ENCODE measurements at regions not wholly inside any gene's neighbourhood (a gene's known extent, or its start where the extent isn't known, plus 50 kb on each side); places are given as distances from the start of the nearest gene placed in this dataset.

DNA sequence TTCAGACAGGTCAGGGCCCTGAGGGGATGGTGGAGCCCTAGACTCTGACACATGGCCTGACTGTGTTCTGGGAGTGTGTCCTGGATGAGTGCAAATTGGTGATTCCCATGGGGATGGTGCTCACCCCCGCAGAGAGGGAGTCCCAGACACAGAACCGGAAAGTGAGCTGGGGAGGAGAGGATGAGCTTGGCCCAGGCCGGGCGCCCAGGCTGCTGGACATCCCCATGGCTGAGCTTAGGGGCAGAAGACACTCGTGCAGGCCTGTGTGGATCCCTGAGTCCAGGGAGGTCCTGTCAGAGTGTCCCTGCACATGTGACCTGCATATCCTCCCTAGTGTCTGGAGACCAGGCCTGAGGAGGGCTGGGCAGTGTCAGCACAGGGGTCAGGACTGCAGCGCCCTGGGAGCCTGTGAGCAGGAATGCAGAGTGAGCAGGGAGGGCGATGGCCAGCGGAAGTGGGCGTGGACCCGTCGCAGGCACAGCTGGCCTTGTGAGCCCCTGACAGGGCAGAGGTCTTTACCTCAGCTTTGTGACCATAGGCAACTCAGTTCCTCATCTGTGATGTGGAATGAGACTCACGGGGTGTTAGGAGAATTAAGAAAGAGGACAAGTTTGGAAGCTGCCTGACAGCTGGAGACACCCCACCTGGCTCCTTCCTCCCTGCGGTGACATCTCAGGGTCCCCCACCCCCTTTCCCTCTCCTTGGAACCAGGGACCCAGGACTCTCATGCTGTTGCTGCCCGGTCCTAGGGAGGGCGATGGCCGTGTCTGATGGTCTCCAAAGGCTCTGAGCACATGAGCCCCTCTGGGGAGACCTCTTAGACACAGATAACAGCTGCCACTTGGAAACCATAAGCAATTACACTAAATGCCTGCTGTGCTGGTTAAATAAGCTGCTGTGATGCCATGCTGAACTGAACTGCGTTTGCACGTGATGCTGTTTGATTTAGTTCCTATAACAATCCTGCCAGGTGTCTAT lies 62.6 kb upstream of the HS6ST1 start:
- ATAC-seq (ENCODE audit: low read depth) (0 out of 3 replicates have a peak, but pooled peaks have one; percentile 8), DNase-seq (ENCODE audit: low spot score) (peak; percentile 29)
- Histone ChIP-seq H3K4me3 (ENCODE audit: severe bottlenecking) (no peak overlapping the region), H3K27me3 (ENCODE audit: insufficient read depth, poor library complexity, severe bottlenecking) (no peaks in the 10 kb centered on the region), H3K27ac (ENCODE audit: poor library complexity, severe bottlenecking) (no peak overlapping the region), H3K4me1 (ENCODE audit: insufficient read depth, poor library complexity, severe bottlenecking) (no peaks in the 10 kb centered on the region), H3K9me3 (ENCODE audit: severe bottlenecking) (no peaks in the 10 kb centered on the region), H3K36me3 (ENCODE audit: low read depth) (no peaks in the 10 kb centered on the region)
- TF ChIP-seq, protein P1, sequence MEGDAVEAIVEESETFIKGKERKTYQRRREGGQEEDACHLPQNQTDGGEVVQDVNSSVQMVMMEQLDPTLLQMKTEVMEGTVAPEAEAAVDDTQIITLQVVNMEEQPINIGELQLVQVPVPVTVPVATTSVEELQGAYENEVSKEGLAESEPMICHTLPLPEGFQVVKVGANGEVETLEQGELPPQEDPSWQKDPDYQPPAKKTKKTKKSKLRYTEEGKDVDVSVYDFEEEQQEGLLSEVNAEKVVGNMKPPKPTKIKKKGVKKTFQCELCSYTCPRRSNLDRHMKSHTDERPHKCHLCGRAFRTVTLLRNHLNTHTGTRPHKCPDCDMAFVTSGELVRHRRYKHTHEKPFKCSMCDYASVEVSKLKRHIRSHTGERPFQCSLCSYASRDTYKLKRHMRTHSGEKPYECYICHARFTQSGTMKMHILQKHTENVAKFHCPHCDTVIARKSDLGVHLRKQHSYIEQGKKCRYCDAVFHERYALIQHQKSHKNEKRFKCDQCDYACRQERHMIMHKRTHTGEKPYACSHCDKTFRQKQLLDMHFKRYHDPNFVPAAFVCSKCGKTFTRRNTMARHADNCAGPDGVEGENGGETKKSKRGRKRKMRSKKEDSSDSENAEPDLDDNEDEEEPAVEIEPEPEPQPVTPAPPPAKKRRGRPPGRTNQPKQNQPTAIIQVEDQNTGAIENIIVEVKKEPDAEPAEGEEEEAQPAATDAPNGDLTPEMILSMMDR (IDR thresholded peaks at IDR 0.05; ENCODE audit: poor library complexity, severe bottlenecking) = no peak

DNA sequence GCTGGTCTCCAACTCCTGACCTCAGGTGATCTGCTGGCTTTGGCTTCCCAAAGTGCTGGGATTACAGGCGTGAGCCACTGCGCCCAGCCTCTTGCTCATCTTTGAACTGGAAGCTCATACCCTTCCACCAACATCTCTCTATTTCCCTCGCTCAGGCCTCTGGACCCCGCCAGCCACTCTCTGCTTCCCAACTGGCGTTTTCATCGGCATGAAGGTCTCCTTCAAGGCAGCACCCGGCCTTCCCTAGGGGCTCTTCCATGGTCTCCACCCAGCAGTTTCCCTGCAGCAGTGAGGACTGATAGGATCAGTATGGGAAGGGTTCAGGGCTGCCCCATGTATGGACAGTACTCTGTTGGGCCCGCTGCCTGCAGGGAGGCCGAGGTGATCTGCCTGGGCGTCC lies 65.8 kb upstream of the HS6ST1 start:
- H3K27ac ChIP-seq (ENCODE audit: poor library complexity, severe bottlenecking) = no peak overlapping the region
- TF ChIP-seq, protein P1 (IDR thresholded peaks at IDR 0.05; ENCODE audit: poor library complexity, severe bottlenecking) = no peak
- H3K36me3 ChIP-seq (ENCODE audit: low read depth) = no peaks in the 10 kb centered on the region
- H3K9me3 ChIP-seq (ENCODE audit: severe bottlenecking) = no peaks in the 10 kb centered on the region
- DNase-seq (ENCODE audit: low spot score) (no peak), ATAC-seq (ENCODE audit: low read depth) (no peak)
- no peaks in the 10 kb centered on the region for H3K27me3 ChIP-seq (ENCODE audit: insufficient read depth, poor library complexity, severe bottlenecking)
- no peak overlapping the region for H3K4me3 ChIP-seq (ENCODE audit: severe bottlenecking)
- H3K4me1 ChIP-seq (ENCODE audit: insufficient read depth, poor library complexity, severe bottlenecking) = no peaks in the 10 kb centered on the region

DNA sequence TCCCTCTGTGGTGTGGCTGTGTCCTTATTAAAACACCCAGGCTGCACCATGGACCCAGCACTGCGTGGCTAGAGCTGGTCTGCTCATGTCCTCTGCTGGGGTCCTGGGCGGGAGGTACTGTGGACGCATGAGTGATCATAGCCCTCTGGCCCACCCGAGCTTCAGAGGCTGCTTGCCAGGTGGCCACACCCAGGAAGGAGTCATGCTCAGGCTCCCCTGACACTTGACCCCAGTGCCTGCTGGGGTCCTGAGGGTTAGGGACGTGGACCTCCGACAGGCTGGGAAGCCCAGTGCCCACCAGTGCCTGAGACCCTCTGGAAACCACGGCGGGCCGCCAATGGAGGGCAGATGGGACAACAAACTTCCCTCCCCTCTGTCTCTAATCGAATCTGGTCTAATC lies 66.3 kb upstream of the HS6ST1 start:
- TF ChIP-seq, protein P1 (IDR thresholded peaks at IDR 0.05; ENCODE audit: poor library complexity, severe bottlenecking) = no peak
- H3K9me3 ChIP-seq (ENCODE audit: severe bottlenecking) = no peaks in the 10 kb centered on the region
- no peaks in the 10 kb centered on the region for H3K36me3 ChIP-seq (ENCODE audit: low read depth)
- ATAC-seq (ENCODE audit: low read depth) = no peak
- no peaks in the 10 kb centered on the region for H3K27me3 ChIP-seq (ENCODE audit: insufficient read depth, poor library complexity, severe bottlenecking)
- H3K4me1 ChIP-seq (ENCODE audit: insufficient read depth, poor library complexity, severe bottlenecking) = no peaks in the 10 kb centered on the region
- no peak overlapping the region for H3K27ac ChIP-seq (ENCODE audit: poor library complexity, severe bottlenecking)
- no peak overlapping the region for H3K4me3 ChIP-seq (ENCODE audit: severe bottlenecking)
- peak; percentile 40 for DNase-seq (ENCODE audit: low spot score)

GRCh38 chr2:128385365-128385764 lies 66.7 kb upstream of the HS6ST1 start:
- no peaks in the 10 kb centered on the region for H3K36me3 ChIP-seq (ENCODE audit: low read depth)
- ATAC-seq (ENCODE audit: low read depth) (no peak), DNase-seq (ENCODE audit: low spot score) (no peak)
- no peak overlapping the region for H3K27ac ChIP-seq (ENCODE audit: poor library complexity, severe bottlenecking)
- H3K4me3 ChIP-seq (ENCODE audit: severe bottlenecking) = no peak overlapping the region
- no peaks in the 10 kb centered on the region for H3K4me1 ChIP-seq (ENCODE audit: insufficient read depth, poor library complexity, severe bottlenecking)
- no peaks in the 10 kb centered on the region for H3K27me3 ChIP-seq (ENCODE audit: insufficient read depth, poor library complexity, severe bottlenecking)
- H3K9me3 ChIP-seq (ENCODE audit: severe bottlenecking) = no peaks in the 10 kb centered on the region
- TF ChIP-seq, protein P1 (IDR thresholded peaks at IDR 0.05; ENCODE audit: poor library complexity, severe bottlenecking) = no peak

- Histone ChIP-seq H3K27me3 (ENCODE audit: insufficient read depth, poor library complexity, severe bottlenecking) (no peaks in the 10 kb centered on the region), H3K9me3 (ENCODE audit: severe bottlenecking) (no peaks in the 10 kb centered on the region), H3K36me3 (ENCODE audit: low read depth) (no peaks in the 10 kb centered on the region), H3K27ac (ENCODE audit: poor library complexity, severe bottlenecking) (no peak overlapping the region), H3K4me1 (ENCODE audit: insufficient read depth, poor library complexity, severe bottlenecking) (no peaks in the 10 kb centered on the region), H3K4me3 (ENCODE audit: severe bottlenecking) (no peak overlapping the region)
- ATAC-seq (ENCODE audit: low read depth) = no peak
- TF ChIP-seq, protein P1 (IDR thresholded peaks at IDR 0.05; ENCODE audit: poor library complexity, severe bottlenecking) = no peak
- peak; percentile 53 for DNase-seq (ENCODE audit: low spot score)
These were observed 67.4 kb upstream of the HS6ST1 start for GRCh38 chr2:128386066-128386465.
